IMR-90 (cell line): ENCODE measurements at regions not wholly inside any gene's neighbourhood (a gene's known extent, or its start where the extent isn't known, plus 50 kb on each side); places are given as distances from the start of the nearest gene placed in this dataset.

Experiments
- ATAC-seq: fragments of 200-7000 bp; cut with Tn5 transposase; 2 replicates; pipeline ENCODE4 v1.9.1; 2020; ENCODE audit warnings: low read depth, mild to moderate bottlenecking, moderate library complexity
- BruUV-seq: library from RNA; stranded (reverse); fragments of 400-500 nt; replicated peaks from 2 replicates; lab custom pipeline; 2021; lab: Mats Ljungman, UMichigan
- CTCF ChIA-PET: fragments of 300-600 bp; formaldehyde crosslinking; extraction: SDS; loops from one replicate; lab custom pipeline; 2021; ENCODE audit warnings: antibody characterized with exemption; lab: Yijun Ruan, JAX
- POLR2A ChIA-PET: fragments of 300-600 bp; sonication (Branson Sonifier 250); formaldehyde crosslinking; loops from one replicate; lab custom pipeline; 2022; ENCODE audit warnings: antibody characterized with exemption; ENCODE audit not compliant: unreplicated experiment; lab: Charles Lee
- DNase-seq: peaks from one replicate; pipeline ENCODE4 v3.0.0; 2013
- H2AFZ ChIP-seq: replicated peaks from 2 replicates; pipeline ENCODE3; 2013; ENCODE audit warnings: low read length, mild to moderate bottlenecking; ENCODE audit not compliant: poor library complexity
- H2AK5ac ChIP-seq: 2 replicates; pipeline ENCODE4 v1.6.1; 2013; ENCODE audit warnings: low read depth, low read length, inconsistent platforms
- H2AK9ac ChIP-seq: replicated peaks from 2 replicates; pipeline ENCODE3; 2013; ENCODE audit warnings: mild to moderate bottlenecking, low read depth, low read length, moderate library complexity; ENCODE audit not compliant: poor library complexity
- H2BK120ac ChIP-seq: 2 replicates; pipeline ENCODE4 v1.6.1; 2013; ENCODE audit warnings: low read depth, low read length, inconsistent platforms
- H2BK15ac ChIP-seq: 3 replicates; pipeline ENCODE4 v1.6.1; 2013; ENCODE audit warnings: low read depth, low read length, inconsistent platforms
- H2BK20ac ChIP-seq: 2 replicates; pipeline ENCODE4 v1.6.1; 2013; ENCODE audit warnings: low read depth, mild to moderate bottlenecking, inconsistent platforms, low read length, moderate library complexity
- H2BK5ac ChIP-seq: 2 replicates; pipeline ENCODE4 v1.6.1; 2013; ENCODE audit warnings: mild to moderate bottlenecking, low read depth, low read length, inconsistent platforms; ENCODE audit not compliant: poor library complexity, severe bottlenecking
- H3K14ac ChIP-seq: replicated peaks from 2 replicates; pipeline ENCODE4 v1.6.1; 2013; ENCODE audit warnings: low read depth, low read length, inconsistent platforms
- H3K18ac ChIP-seq: 2 replicates; pipeline ENCODE4 v1.6.1; 2013; ENCODE audit warnings: low read depth, low read length, control low read depth
- H3K23ac ChIP-seq: 2 replicates; pipeline ENCODE4 v1.6.1; 2013; ENCODE audit warnings: low read depth, low read length, inconsistent platforms
- H3K27ac ChIP-seq: 2 replicates; pipeline ENCODE4 v1.5.1; 2013; ENCODE audit warnings: mild to moderate bottlenecking, control low read depth, low read length; ENCODE audit not compliant: insufficient read depth
- H3K27me3 ChIP-seq: 2 replicates; pipeline ENCODE4 v1.6.1; 2013; ENCODE audit warnings: low read length; ENCODE audit not compliant: control insufficient read depth, insufficient read depth
- H3K36me3 ChIP-seq: 2 replicates; pipeline ENCODE4 v1.6.1; 2013; ENCODE audit warnings: low read length, mixed read lengths; ENCODE audit not compliant: control insufficient read depth, insufficient read depth
- H3K4ac ChIP-seq: 2 replicates; pipeline ENCODE4 v1.6.1; 2013; ENCODE audit warnings: low read depth, low read length, inconsistent platforms
- H3K4me1 ChIP-seq: 2 replicates; pipeline ENCODE4 v1.6.1; 2013; ENCODE audit warnings: low read length, mixed read lengths; ENCODE audit not compliant: control insufficient read depth, insufficient read depth
- H3K4me2 ChIP-seq: 2 replicates; pipeline ENCODE4 v1.6.1; 2013; ENCODE audit warnings: low read depth, mild to moderate bottlenecking, control low read depth, low read length, moderate library complexity
- H3K4me3 ChIP-seq: 2 replicates; pipeline ENCODE4 v1.5.1; 2013; ENCODE audit warnings: low read depth, mild to moderate bottlenecking, control low read depth, low read length, moderate library complexity; ENCODE audit not compliant: insufficient read depth
- H3K56ac ChIP-seq: 2 replicates; pipeline ENCODE4 v1.6.1; 2013; ENCODE audit warnings: low read length, inconsistent platforms; ENCODE audit not compliant: insufficient read depth; ENCODE audit errors: extremely low read depth
- H3K79me1 ChIP-seq, 2 experiments: 2 replicates each; pipeline ENCODE4 v1.6.1; 2013; ENCODE audit warnings: low read length in 2 of 2, inconsistent platforms in 1 of 2, low read depth in 1 of 2
- H3K9ac ChIP-seq: 2 replicates; pipeline ENCODE4 v1.6.1; 2013; ENCODE audit warnings: low read depth, low read length, control low read depth
- H3K9me1 ChIP-seq: 2 replicates; pipeline ENCODE4 v1.6.1; 2013; ENCODE audit warnings: low read length, inconsistent platforms; ENCODE audit not compliant: insufficient read depth
- H3K9me3 ChIP-seq: 2 replicates; pipeline ENCODE4 v1.6.1; 2013; ENCODE audit warnings: low read length; ENCODE audit not compliant: control insufficient read depth, insufficient read depth
- H4K20me1 ChIP-seq: 2 replicates; pipeline ENCODE4 v1.6.1; 2013; ENCODE audit warnings: low read length, inconsistent platforms; ENCODE audit not compliant: insufficient read depth
- H4K5ac ChIP-seq: 2 replicates; pipeline ENCODE4 v1.6.1; 2013; ENCODE audit warnings: mild to moderate bottlenecking, low read depth, low read length, control low read depth
- H4K8ac ChIP-seq, 2 experiments: 2 replicates each; pipeline ENCODE4 v1.6.1; 2013; ENCODE audit warnings: low read depth in 2 of 2, low read length in 2 of 2, control low read depth in 1 of 2, inconsistent platforms in 1 of 2
- H4K91ac ChIP-seq: 2 replicates; pipeline ENCODE4 v1.6.1; 2013; ENCODE audit warnings: low read depth, low read length, inconsistent platforms; ENCODE audit not compliant: insufficient read depth
- BHLHE40 ChIP-seq: fragments of 150-350 bp; IDR thresholded peaks from 2 replicates; pipeline ENCODE4 v1.6.1; 2016; ENCODE audit warnings: mild to moderate bottlenecking, low read depth, low read length
- CEBPB ChIP-seq: IDR thresholded peaks from 2 replicates; pipeline ENCODE4 v1.6.1; 2012; ENCODE audit warnings: low read depth, low read length, improper control_type of control experiment
- CHD1 ChIP-seq: IDR thresholded peaks from 2 replicates; pipeline ENCODE4 v1.6.1; 2012; ENCODE audit warnings: low read depth, low read length, improper control_type of control experiment
- CTCF ChIP-seq: conservative IDR thresholded peaks from 2 replicates; pipeline ENCODE4 v1.5.1; 2012; ENCODE audit warnings: mild to moderate bottlenecking, low read depth, low read length, improper control_type of control experiment
- FOS ChIP-seq: fragments of 150-350 bp; IDR thresholded peaks from 2 replicates; pipeline ENCODE4 v1.6.1; 2016; ENCODE audit warnings: low read depth, low read length
- POLR2A ChIP-seq: IDR thresholded peaks from 2 replicates; pipeline ENCODE4 v1.6.1; 2012; ENCODE audit warnings: mild to moderate bottlenecking, low read depth, low read length
- RAD21 ChIP-seq: IDR thresholded peaks from 2 replicates; pipeline ENCODE4 v1.6.1; 2012; ENCODE audit warnings: low read length, improper control_type of control experiment
- RCOR1 ChIP-seq: IDR thresholded peaks from 2 replicates; pipeline ENCODE4 v1.6.1; 2012; ENCODE audit warnings: mild to moderate bottlenecking, low read length, improper control_type of control experiment; ENCODE audit not compliant: insufficient replicate concordance
- RFX5 ChIP-seq: IDR thresholded peaks from 2 replicates; pipeline ENCODE4 v1.8.0; 2012; ENCODE audit warnings: low read depth, mild to moderate bottlenecking, low read length, moderate library complexity
- WGBS, 2 experiments: methylation state at CpG; one replicate each; pipeline versions ENCODE4 v1.1.5 to v1.1.7; 2013; ENCODE audit warnings: missing lambda C conversion rate in 2 of 2; ENCODE audit not compliant: insufficient read length in 1 of 2; ENCODE audit errors: extremely low coverage in 2 of 2; 5-methylcytosine and 5-hydroxymethylcytosine counted together
- dilution Hi-C: fragments of 300-500 bp; cut with HindIII; formaldehyde crosslinking; loops from one replicate; pipeline ENCODE4 v1.14.3; 2018; ENCODE audit warnings: low sequenced_read_pairs; ENCODE audit not compliant: unreplicated experiment
- in situ Hi-C: fragments of 300-500 bp; cut with MboI; formaldehyde crosslinking; loops from 3 replicates; pipeline ENCODE4 v1.14.3; 2019; ENCODE audit warnings: low sequenced_read_pairs, inconsistent platforms, mixed read lengths
- intact Hi-C: fragments of 100-400 bp; cut with micrococcal nuclease; formaldehyde crosslinking; loops from 2 replicates; pipeline ENCODE4 v1.10.0; 2022

GRCh38 chr2:122507261-122507660, 751.8 kb downstream of the TSN start:
- Histone ChIP-seq H3K4me1 (no peaks in the 10 kb centered on the region), H3K56ac (no peak overlapping the region), H3K36me3 (no peaks in the 10 kb centered on the region), H3K18ac (no peak overlapping the region), H3K9me1 (no peaks in the 10 kb centered on the region), H3K4me3 (no peak overlapping the region), H3K27ac (no peak overlapping the region), H3K27me3 (no peaks in the 10 kb centered on the region), H2BK15ac (no peak overlapping the region), H3K14ac (no peak overlapping the region), H3K9me3 (peaks cover 6% of the 10 kb centered on the region; the same call in 1 of the 2 replicates), H2BK5ac (no peak overlapping the region), H3K4me2 (no peak overlapping the region), H3K79me1 (no peaks in the 10 kb centered on the region), H4K20me1 (no peaks in the 10 kb centered on the region), H2BK20ac (no peak overlapping the region), H3K9ac (no peak overlapping the region), H3K23ac (no peak overlapping the region), H4K8ac (no peak overlapping the region), H4K91ac (no peak overlapping the region), H2BK120ac (no peak overlapping the region), H4K5ac (no peak overlapping the region), H3K4ac (no peak overlapping the region), H2AK9ac (no peak overlapping the region), H2AK5ac (no peak overlapping the region), H2AFZ (no peak overlapping the region)
- ChIA-PET POLR2A (no interaction called here), CTCF (no interaction called here)
- no CpG with 5 or more reads among the region's 1 CpG for WGBS, 2 experiments
- in situ Hi-C loops (no loop called here), intact Hi-C loops (no loop called here), dilution Hi-C loops (no loop called here)
- no TSS peak for BruUV-seq
- no peak for ATAC-seq
- TF ChIP-seq CEBPB (no peak), RAD21 (no peak), BHLHE40 (no peak), RFX5 (no peak), CHD1 (no peak), RCOR1 (no peak), FOS (no peak), POLR2A (no peak), CTCF (no peak)
- no peak for DNase-seq
